Vagina (tissue), 2 donors: ENCODE measurements at regions not wholly inside any gene's neighbourhood (a gene's known extent, or its start where the extent isn't known, plus 50 kb on each side); places are given as distances from the start of the nearest gene placed in this dataset.

ENCODE experiments used
- CTCF ChIP-seq, 3 experiments: fragments of 450-650 bp in 2 of 3; fragments of 200-600 bp in 1 of 3; sonication (generic) in 1 of 3; IDR thresholded peaks; one replicate each; pipeline ENCODE4 v1.5.1; 2017 to 2019; ENCODE audit warnings: antibody characterized with exemption in 3 of 3, mild to moderate bottlenecking in 2 of 3, moderate library complexity in 2 of 3
- POLR2A ChIP-seq, 2 donors: fragments of 450-650 bp; IDR thresholded peaks; one replicate each; pipeline ENCODE4 v1.6.1; 2017; ENCODE audit warnings: antibody characterized with exemption in 2 of 2, mild to moderate bottlenecking in 2 of 2, moderate library complexity in 2 of 2
- POLR2AphosphoS5 ChIP-seq, 2 donors: sonication (generic); formaldehyde crosslinking; IDR thresholded peaks; one replicate each; pipeline ENCODE4 v1.9.0; 2017; ENCODE audit warnings: antibody characterized with exemption in 2 of 2, mild to moderate bottlenecking in 2 of 2, low read depth in 1 of 2; ENCODE audit not compliant: insufficient read depth in 1 of 2

- TF ChIP-seq CTCF (IDR thresholded peaks at IDR 0.05) (no peak), POLR2A (IDR thresholded peaks at IDR 0.05) (no peak), POLR2AphosphoS5 (IDR thresholded peaks at IDR 0.05; ENCODE audit: insufficient read depth in 1 of 2, low read depth in 1 of 2) (no peak)
Measured at GRCh38 chr15:45794712-45795439, 160.0 kb downstream of the SQOR start.
